ENCODE measurements at regions not wholly inside any gene's neighbourhood (a gene's known extent, or its start where the extent isn't known, plus 50 kb on each side); places are given as distances from the start of the nearest gene placed in this dataset.

GRCh38 chr4:110967936-110968335 is 345.1 kb upstream of the PITX2 start:
- no peak for FAIRE-seq

GRCh38 chr4:110970642-110971041 is 347.8 kb upstream of the PITX2 start:
- no peak for FAIRE-seq

- FAIRE-seq = no peak
These were observed 352.5 kb upstream of the PITX2 start for GRCh38 chr4:110975338-110975737.

- FAIRE-seq = no peak
These were observed 354.7 kb upstream of the PITX2 start for GRCh38 chr4:110977554-110977953.

- no peak for FAIRE-seq
These were observed 355.9 kb upstream of the PITX2 start for GRCh38 chr4:110978761-110979160.

- no peak for FAIRE-seq
These were observed 359.6 kb upstream of the PITX2 start for GRCh38 chr4:110982486-110982885.

- no peak for FAIRE-seq
These were observed 365.8 kb upstream of the PITX2 start for GRCh38 chr4:110988722-110989121.

- FAIRE-seq = no peak
These were observed 366.2 kb upstream of the PITX2 start for GRCh38 chr4:110989125-110989524.

GRCh38 chr4:110994781-110995180 is 371.9 kb upstream of the PITX2 start:
- no peak for FAIRE-seq

- no peak for FAIRE-seq
These were observed 375.4 kb upstream of the PITX2 start for GRCh38 chr4:110998320-110998719.

- no peak for FAIRE-seq
These were observed 388.6 kb upstream of the PITX2 start for GRCh38 chr4:111011458-111011857.

- no peak for FAIRE-seq
These were observed 391.0 kb upstream of the PITX2 start for GRCh38 chr4:111013846-111014245.

- no peak for FAIRE-seq
These were observed 391.7 kb upstream of the PITX2 start for GRCh38 chr4:111014537-111014936.

GRCh38 chr4:111016416-111016815 is 393.5 kb upstream of the PITX2 start:
- no peak for FAIRE-seq

GRCh38 chr4:111018216-111018615 is 395.3 kb upstream of the PITX2 start:
- FAIRE-seq = no peak

- FAIRE-seq = no peak
These were observed 397.6 kb upstream of the PITX2 start for GRCh38 chr4:111020476-111020875.

GRCh38 chr4:111020961-111021360 is 398.1 kb upstream of the PITX2 start:
- no peak for FAIRE-seq

GRCh38 chr4:111022758-111023157 is 399.9 kb upstream of the PITX2 start:
- no peak for FAIRE-seq

GRCh38 chr4:111027526-111027925 is 404.6 kb upstream of the PITX2 start:
- FAIRE-seq = no peak

- no peak for FAIRE-seq
These were observed 405.9 kb upstream of the PITX2 start for GRCh38 chr4:111028795-111029194.

GRCh38 chr4:111031001-111031579 is 408.2 kb upstream of the PITX2 start:
- no peak for FAIRE-seq

GRCh38 chr4:111031596-111031995 is 408.7 kb upstream of the PITX2 start:
- FAIRE-seq = no peak

- no peak for FAIRE-seq
These were observed 414.9 kb upstream of the PITX2 start for GRCh38 chr4:111037591-111038360.

GRCh38 chr4:111040904-111041303 is 418.0 kb upstream of the PITX2 start:
- FAIRE-seq = no peak

- no peak for FAIRE-seq
These were observed 420.4 kb upstream of the PITX2 start for GRCh38 chr4:111043286-111043685.

Measured in TTC549 (cell line).